IMR-90 (cell line): ENCODE measurements at regions not wholly inside any gene's neighbourhood (a gene's known extent, or its start where the extent isn't known, plus 50 kb on each side); places are given as distances from the start of the nearest gene placed in this dataset.
A peak's percentile ranks its signal among the peaks of the same experiment; 100 is the strongest.

Experiments used
- ATAC-seq: fragments of 200-7000 bp; cut with Tn5 transposase; 2 replicates; pipeline ENCODE4 v1.9.1; 2020; ENCODE audit warnings: low read depth, mild to moderate bottlenecking, moderate library complexity
- BruUV-seq: library from RNA; stranded (reverse); fragments of 400-500 nt; replicated peaks from 2 replicates; lab custom pipeline; 2021; lab: Mats Ljungman, UMichigan
- CTCF ChIA-PET: fragments of 300-600 bp; formaldehyde crosslinking; extraction: SDS; loops from one replicate; lab custom pipeline; 2021; ENCODE audit warnings: antibody characterized with exemption; lab: Yijun Ruan, JAX
- POLR2A ChIA-PET: fragments of 300-600 bp; sonication (Branson Sonifier 250); formaldehyde crosslinking; loops from one replicate; lab custom pipeline; 2022; ENCODE audit warnings: antibody characterized with exemption; ENCODE audit not compliant: unreplicated experiment; lab: Charles Lee
- DNase-seq: peaks from one replicate; pipeline ENCODE4 v3.0.0; 2013
- H2AFZ ChIP-seq: replicated peaks from 2 replicates; pipeline ENCODE3; 2013; ENCODE audit warnings: low read length, mild to moderate bottlenecking; ENCODE audit not compliant: poor library complexity
- H2AK5ac ChIP-seq: 2 replicates; pipeline ENCODE4 v1.6.1; 2013; ENCODE audit warnings: low read depth, low read length, inconsistent platforms
- H2AK9ac ChIP-seq: replicated peaks from 2 replicates; pipeline ENCODE3; 2013; ENCODE audit warnings: mild to moderate bottlenecking, low read depth, low read length, moderate library complexity; ENCODE audit not compliant: poor library complexity
- H2BK120ac ChIP-seq: 2 replicates; pipeline ENCODE4 v1.6.1; 2013; ENCODE audit warnings: low read depth, low read length, inconsistent platforms
- H2BK15ac ChIP-seq: 3 replicates; pipeline ENCODE4 v1.6.1; 2013; ENCODE audit warnings: low read depth, low read length, inconsistent platforms
- H2BK20ac ChIP-seq: 2 replicates; pipeline ENCODE4 v1.6.1; 2013; ENCODE audit warnings: low read depth, mild to moderate bottlenecking, inconsistent platforms, low read length, moderate library complexity
- H2BK5ac ChIP-seq: 2 replicates; pipeline ENCODE4 v1.6.1; 2013; ENCODE audit warnings: mild to moderate bottlenecking, low read depth, low read length, inconsistent platforms; ENCODE audit not compliant: poor library complexity, severe bottlenecking
- H3K14ac ChIP-seq: replicated peaks from 2 replicates; pipeline ENCODE4 v1.6.1; 2013; ENCODE audit warnings: low read depth, low read length, inconsistent platforms
- H3K18ac ChIP-seq: 2 replicates; pipeline ENCODE4 v1.6.1; 2013; ENCODE audit warnings: low read depth, low read length, control low read depth
- H3K23ac ChIP-seq: 2 replicates; pipeline ENCODE4 v1.6.1; 2013; ENCODE audit warnings: low read depth, low read length, inconsistent platforms
- H3K27ac ChIP-seq: 2 replicates; pipeline ENCODE4 v1.5.1; 2013; ENCODE audit warnings: mild to moderate bottlenecking, control low read depth, low read length; ENCODE audit not compliant: insufficient read depth
- H3K27me3 ChIP-seq: 2 replicates; pipeline ENCODE4 v1.6.1; 2013; ENCODE audit warnings: low read length; ENCODE audit not compliant: control insufficient read depth, insufficient read depth
- H3K36me3 ChIP-seq: 2 replicates; pipeline ENCODE4 v1.6.1; 2013; ENCODE audit warnings: low read length, mixed read lengths; ENCODE audit not compliant: control insufficient read depth, insufficient read depth
- H3K4ac ChIP-seq: 2 replicates; pipeline ENCODE4 v1.6.1; 2013; ENCODE audit warnings: low read depth, low read length, inconsistent platforms
- H3K4me1 ChIP-seq: 2 replicates; pipeline ENCODE4 v1.6.1; 2013; ENCODE audit warnings: low read length, mixed read lengths; ENCODE audit not compliant: control insufficient read depth, insufficient read depth
- H3K4me2 ChIP-seq: 2 replicates; pipeline ENCODE4 v1.6.1; 2013; ENCODE audit warnings: low read depth, mild to moderate bottlenecking, control low read depth, low read length, moderate library complexity
- H3K4me3 ChIP-seq: 2 replicates; pipeline ENCODE4 v1.5.1; 2013; ENCODE audit warnings: low read depth, mild to moderate bottlenecking, control low read depth, low read length, moderate library complexity; ENCODE audit not compliant: insufficient read depth
- H3K56ac ChIP-seq: 2 replicates; pipeline ENCODE4 v1.6.1; 2013; ENCODE audit warnings: low read length, inconsistent platforms; ENCODE audit not compliant: insufficient read depth; ENCODE audit errors: extremely low read depth
- H3K79me1 ChIP-seq, 2 experiments: 2 replicates each; pipeline ENCODE4 v1.6.1; 2013; ENCODE audit warnings: low read length in 2 of 2, inconsistent platforms in 1 of 2, low read depth in 1 of 2
- H3K9ac ChIP-seq: 2 replicates; pipeline ENCODE4 v1.6.1; 2013; ENCODE audit warnings: low read depth, low read length, control low read depth
- H3K9me1 ChIP-seq: 2 replicates; pipeline ENCODE4 v1.6.1; 2013; ENCODE audit warnings: low read length, inconsistent platforms; ENCODE audit not compliant: insufficient read depth
- H3K9me3 ChIP-seq: 2 replicates; pipeline ENCODE4 v1.6.1; 2013; ENCODE audit warnings: low read length; ENCODE audit not compliant: control insufficient read depth, insufficient read depth
- H4K20me1 ChIP-seq: 2 replicates; pipeline ENCODE4 v1.6.1; 2013; ENCODE audit warnings: low read length, inconsistent platforms; ENCODE audit not compliant: insufficient read depth
- H4K5ac ChIP-seq: 2 replicates; pipeline ENCODE4 v1.6.1; 2013; ENCODE audit warnings: mild to moderate bottlenecking, low read depth, low read length, control low read depth
- H4K8ac ChIP-seq, 2 experiments: 2 replicates each; pipeline ENCODE4 v1.6.1; 2013; ENCODE audit warnings: low read depth in 2 of 2, low read length in 2 of 2, control low read depth in 1 of 2, inconsistent platforms in 1 of 2
- H4K91ac ChIP-seq: 2 replicates; pipeline ENCODE4 v1.6.1; 2013; ENCODE audit warnings: low read depth, low read length, inconsistent platforms; ENCODE audit not compliant: insufficient read depth
- BHLHE40 ChIP-seq: fragments of 150-350 bp; IDR thresholded peaks from 2 replicates; pipeline ENCODE4 v1.6.1; 2016; ENCODE audit warnings: mild to moderate bottlenecking, low read depth, low read length
- CEBPB ChIP-seq: IDR thresholded peaks from 2 replicates; pipeline ENCODE4 v1.6.1; 2012; ENCODE audit warnings: low read depth, low read length, improper control_type of control experiment
- CHD1 ChIP-seq: IDR thresholded peaks from 2 replicates; pipeline ENCODE4 v1.6.1; 2012; ENCODE audit warnings: low read depth, low read length, improper control_type of control experiment
- CTCF ChIP-seq: conservative IDR thresholded peaks from 2 replicates; pipeline ENCODE4 v1.5.1; 2012; ENCODE audit warnings: mild to moderate bottlenecking, low read depth, low read length, improper control_type of control experiment
- FOS ChIP-seq: fragments of 150-350 bp; IDR thresholded peaks from 2 replicates; pipeline ENCODE4 v1.6.1; 2016; ENCODE audit warnings: low read depth, low read length
- MAFK ChIP-seq: IDR thresholded peaks from 2 replicates; pipeline ENCODE4 v1.6.1; 2012; ENCODE audit warnings: low read depth, low read length, improper control_type of control experiment
- MAZ ChIP-seq: IDR thresholded peaks from 2 replicates; pipeline ENCODE4 v1.6.1; 2012; ENCODE audit warnings: low read depth, mild to moderate bottlenecking, low read length, improper control_type of control experiment, moderate library complexity, borderline replicate concordance
- MXI1 ChIP-seq: IDR thresholded peaks from 2 replicates; pipeline ENCODE4 v1.6.1; 2012; ENCODE audit warnings: low read depth, mild to moderate bottlenecking, low read length, moderate library complexity, borderline replicate concordance
- NFE2L2 ChIP-seq: fragments of 150-350 bp; IDR thresholded peaks from 2 replicates; pipeline ENCODE4 v1.6.1; 2016; ENCODE audit warnings: low read depth, mild to moderate bottlenecking, low read length
- POLR2A ChIP-seq: IDR thresholded peaks from 2 replicates; pipeline ENCODE4 v1.6.1; 2012; ENCODE audit warnings: mild to moderate bottlenecking, low read depth, low read length
- RAD21 ChIP-seq: IDR thresholded peaks from 2 replicates; pipeline ENCODE4 v1.6.1; 2012; ENCODE audit warnings: low read length, improper control_type of control experiment
- RCOR1 ChIP-seq: IDR thresholded peaks from 2 replicates; pipeline ENCODE4 v1.6.1; 2012; ENCODE audit warnings: mild to moderate bottlenecking, low read length, improper control_type of control experiment; ENCODE audit not compliant: insufficient replicate concordance
- RFX5 ChIP-seq: IDR thresholded peaks from 2 replicates; pipeline ENCODE4 v1.8.0; 2012; ENCODE audit warnings: low read depth, mild to moderate bottlenecking, low read length, moderate library complexity
- WGBS, 2 experiments: methylation state at CpG; one replicate each; pipeline versions ENCODE4 v1.1.5 to v1.1.7; 2013; ENCODE audit warnings: missing lambda C conversion rate in 2 of 2; ENCODE audit not compliant: insufficient read length in 1 of 2; ENCODE audit errors: extremely low coverage in 2 of 2; 5-methylcytosine and 5-hydroxymethylcytosine counted together
- dilution Hi-C: fragments of 300-500 bp; cut with HindIII; formaldehyde crosslinking; loops from one replicate; pipeline ENCODE4 v1.14.3; 2018; ENCODE audit warnings: low sequenced_read_pairs; ENCODE audit not compliant: unreplicated experiment
- in situ Hi-C: fragments of 300-500 bp; cut with MboI; formaldehyde crosslinking; loops from 3 replicates; pipeline ENCODE4 v1.14.3; 2019; ENCODE audit warnings: low sequenced_read_pairs, inconsistent platforms, mixed read lengths
- intact Hi-C: fragments of 100-400 bp; cut with micrococcal nuclease; formaldehyde crosslinking; loops from 2 replicates; pipeline ENCODE4 v1.10.0; 2022
- TF ChIP-seq, protein P1 (sequence below): fragments of 150-350 bp; IDR thresholded peaks from 2 replicates; pipeline ENCODE4 v1.6.1; 2017; ENCODE audit warnings: mild to moderate bottlenecking, antibody characterized with exemption, low read length, low read depth
- TF ChIP-seq, protein P2 (sequence below): fragments of 150-350 bp; IDR thresholded peaks from 2 replicates; pipeline ENCODE4 v1.6.1; 2016; ENCODE audit warnings: low read depth, mild to moderate bottlenecking, low read length, moderate library complexity, borderline replicate concordance

DNA sequence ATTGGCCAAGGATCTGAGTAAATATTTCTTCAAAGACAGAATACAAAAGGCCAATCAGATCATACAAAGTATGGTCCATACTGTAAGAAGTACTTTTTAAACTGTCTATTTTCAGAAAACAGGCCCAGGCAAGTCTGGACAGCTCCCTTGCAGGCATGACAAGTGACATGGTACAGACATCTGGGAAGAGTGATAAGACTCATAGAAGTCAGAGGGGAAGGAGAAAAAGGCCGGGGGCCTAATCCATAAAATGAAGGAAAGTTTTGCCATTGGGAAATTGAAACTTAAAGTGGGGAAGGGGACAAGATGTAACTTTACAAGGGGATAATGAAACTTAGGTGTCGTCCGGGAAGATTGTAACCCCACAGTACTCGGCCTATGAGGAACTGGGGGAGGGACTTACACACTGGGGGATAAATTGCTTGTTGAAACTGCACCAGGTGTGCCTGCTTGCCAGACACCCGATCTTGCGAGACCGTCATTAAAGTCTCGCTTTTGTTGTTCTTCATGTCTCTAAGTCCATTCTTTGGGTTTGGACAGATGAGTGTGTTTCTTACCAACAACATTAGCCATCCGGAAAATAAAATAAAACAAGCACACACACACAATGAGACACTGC is 684.0 kb downstream of the CDH11 start:
- Histone ChIP-seq H3K56ac (no peak overlapping the region), H3K4me2 (no peak overlapping the region), H2AK9ac (no peak overlapping the region), H3K23ac (no peak overlapping the region), H3K9me3 (peaks cover 2% of the 10 kb centered on the region; the same call in 1 of the 2 replicates), H4K91ac (peak overlapping the region; percentile 86), H3K79me1 (no peaks in the 10 kb centered on the region), H4K8ac (peak overlapping the region in 1 of 2 experiments; percentile 59; a peak in 2 of 4 replicates), H3K27ac (peak overlapping the region; percentile 70; the same call in 1 of the 2 replicates), H3K27me3 (no peaks in the 10 kb centered on the region), H3K4me3 (no peak overlapping the region), H2BK5ac (peak overlapping the region; percentile 83), H2AFZ (no peak overlapping the region), H3K14ac (peak overlapping the region; percentile 61; the same call in 1 of the 2 replicates), H3K18ac (peak overlapping the region; percentile 98), H3K9me1 (no peaks in the 10 kb centered on the region; the same call in 1 of the 2 replicates), H2AK5ac (peak overlapping the region; percentile 36), H2BK120ac (peak overlapping the region; percentile 83), H3K4me1 (peaks cover 2% of the 10 kb centered on the region), H3K9ac (no peak overlapping the region), H4K5ac (peak overlapping the region; percentile 95), H3K36me3 (no peaks in the 10 kb centered on the region), H4K20me1 (no peaks in the 10 kb centered on the region), H2BK15ac (peak overlapping the region; percentile 81; the same call in 1 of the 3 replicates), H2BK20ac (peak overlapping the region; percentile 85), H3K4ac (peak overlapping the region; percentile 86; the same call in 1 of the 2 replicates)
- in situ Hi-C loops, result loop anchor here (25.0 kb wide), 1 partner anchor 674 kb away; the partner anchor contains the start of gene CDH11
- intact Hi-C loops, result no loop called here
- ChIA-PET CTCF (interaction anchor here (1.1 kb wide), 1 partner anchor 882 kb away, joined by 3 read pairs; no protein-coding TSS in a partner anchor), POLR2A (no interaction called here)
- dilution Hi-C loops, result no loop called here
- no peak for DNase-seq
- no peak for ATAC-seq
- no CpG with 5 or more reads among the region's 9 CpGs for WGBS, 2 experiments
- BruUV-seq, result no TSS peak
- TF ChIP-seq CEBPB (no peak), MAZ (no peak), POLR2A (no peak), RFX5 (no peak), BHLHE40 (no peak), CHD1 (no peak), MXI1 (no peak), FOS (no peak), NFE2L2 (no peak), MAFK (no peak), RCOR1 (no peak), CTCF (no peak), RAD21 (no peak)
- TF ChIP-seq, protein P1, sequence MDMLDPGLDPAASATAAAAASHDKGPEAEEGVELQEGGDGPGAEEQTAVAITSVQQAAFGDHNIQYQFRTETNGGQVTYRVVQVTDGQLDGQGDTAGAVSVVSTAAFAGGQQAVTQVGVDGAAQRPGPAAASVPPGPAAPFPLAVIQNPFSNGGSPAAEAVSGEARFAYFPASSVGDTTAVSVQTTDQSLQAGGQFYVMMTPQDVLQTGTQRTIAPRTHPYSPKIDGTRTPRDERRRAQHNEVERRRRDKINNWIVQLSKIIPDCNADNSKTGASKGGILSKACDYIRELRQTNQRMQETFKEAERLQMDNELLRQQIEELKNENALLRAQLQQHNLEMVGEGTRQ, result no peak
- TF ChIP-seq, protein P2, sequence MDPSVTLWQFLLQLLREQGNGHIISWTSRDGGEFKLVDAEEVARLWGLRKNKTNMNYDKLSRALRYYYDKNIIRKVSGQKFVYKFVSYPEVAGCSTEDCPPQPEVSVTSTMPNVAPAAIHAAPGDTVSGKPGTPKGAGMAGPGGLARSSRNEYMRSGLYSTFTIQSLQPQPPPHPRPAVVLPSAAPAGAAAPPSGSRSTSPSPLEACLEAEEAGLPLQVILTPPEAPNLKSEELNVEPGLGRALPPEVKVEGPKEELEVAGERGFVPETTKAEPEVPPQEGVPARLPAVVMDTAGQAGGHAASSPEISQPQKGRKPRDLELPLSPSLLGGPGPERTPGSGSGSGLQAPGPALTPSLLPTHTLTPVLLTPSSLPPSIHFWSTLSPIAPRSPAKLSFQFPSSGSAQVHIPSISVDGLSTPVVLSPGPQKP, result no peak
